ENCODE measurements at regions not wholly inside any gene's neighbourhood (a gene's known extent, or its start where the extent isn't known, plus 50 kb on each side); places are given as distances from the start of the nearest gene placed in this dataset.

DNA sequence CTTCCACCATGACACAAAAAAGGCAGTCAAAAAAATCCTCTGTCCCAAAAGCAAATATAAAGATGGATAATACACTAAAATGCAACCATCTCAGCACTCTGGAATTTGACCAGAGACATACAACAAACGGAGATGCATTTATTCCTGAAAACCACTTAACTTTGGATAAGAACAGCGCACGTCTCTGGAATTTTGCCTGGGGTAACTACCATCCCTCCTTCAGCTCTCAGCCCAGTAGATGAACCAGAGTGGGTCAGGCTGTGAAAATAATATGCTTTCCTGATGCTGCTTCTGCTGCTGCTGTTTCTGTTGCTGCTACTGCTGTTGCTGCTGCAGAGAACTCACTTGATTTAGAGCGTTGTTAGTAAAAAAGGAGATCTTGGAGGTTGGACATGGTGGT is 133.8 kb upstream of the ACVR2A start:
- no peaks in the 10 kb centered on the region for H3K36me3 ChIP-seq (ENCODE audit: control insufficient read depth, insufficient read depth, low read length)
- H3K27me3 ChIP-seq (ENCODE audit: control insufficient read depth, insufficient read depth, low read length) = no peaks in the 10 kb centered on the region
- FAIRE-seq (no peak), DNase-seq (ENCODE audit: low read depth) (no peak)
- TF ChIP-seq, protein P1, sequence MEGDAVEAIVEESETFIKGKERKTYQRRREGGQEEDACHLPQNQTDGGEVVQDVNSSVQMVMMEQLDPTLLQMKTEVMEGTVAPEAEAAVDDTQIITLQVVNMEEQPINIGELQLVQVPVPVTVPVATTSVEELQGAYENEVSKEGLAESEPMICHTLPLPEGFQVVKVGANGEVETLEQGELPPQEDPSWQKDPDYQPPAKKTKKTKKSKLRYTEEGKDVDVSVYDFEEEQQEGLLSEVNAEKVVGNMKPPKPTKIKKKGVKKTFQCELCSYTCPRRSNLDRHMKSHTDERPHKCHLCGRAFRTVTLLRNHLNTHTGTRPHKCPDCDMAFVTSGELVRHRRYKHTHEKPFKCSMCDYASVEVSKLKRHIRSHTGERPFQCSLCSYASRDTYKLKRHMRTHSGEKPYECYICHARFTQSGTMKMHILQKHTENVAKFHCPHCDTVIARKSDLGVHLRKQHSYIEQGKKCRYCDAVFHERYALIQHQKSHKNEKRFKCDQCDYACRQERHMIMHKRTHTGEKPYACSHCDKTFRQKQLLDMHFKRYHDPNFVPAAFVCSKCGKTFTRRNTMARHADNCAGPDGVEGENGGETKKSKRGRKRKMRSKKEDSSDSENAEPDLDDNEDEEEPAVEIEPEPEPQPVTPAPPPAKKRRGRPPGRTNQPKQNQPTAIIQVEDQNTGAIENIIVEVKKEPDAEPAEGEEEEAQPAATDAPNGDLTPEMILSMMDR (IDR thresholded peaks at IDR 0.05; ENCODE audit: insufficient read depth, low read length, severe bottlenecking) = no peak
- H3K4me3 ChIP-seq (ENCODE audit: low read depth, low read length) = no peak overlapping the region

DNA sequence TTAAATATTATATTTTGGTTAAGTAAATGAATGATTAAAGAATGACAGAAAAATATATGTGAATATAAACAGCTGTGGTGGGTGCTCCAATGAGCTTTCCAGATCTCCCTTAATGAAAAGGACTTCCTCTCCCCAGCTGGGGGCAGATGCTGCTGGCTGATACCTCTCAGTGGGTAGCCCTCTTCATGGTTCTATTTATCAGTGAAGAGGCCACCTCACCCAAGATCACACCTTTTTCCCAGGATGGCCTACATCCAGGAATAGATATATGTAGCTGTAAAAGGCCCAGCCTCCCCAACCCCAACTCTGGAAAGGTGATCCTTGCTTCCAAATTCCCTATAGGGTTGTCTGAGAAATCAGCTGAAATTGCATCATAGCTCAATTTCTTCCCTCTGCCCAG is 135.2 kb upstream of the ACVR2A start:
- Histone ChIP-seq H3K27me3 (ENCODE audit: control insufficient read depth, insufficient read depth, low read length) (no peaks in the 10 kb centered on the region), H3K4me3 (ENCODE audit: low read depth, low read length) (no peak overlapping the region), H3K36me3 (ENCODE audit: control insufficient read depth, insufficient read depth, low read length) (no peaks in the 10 kb centered on the region)
- TF ChIP-seq, protein P1 (IDR thresholded peaks at IDR 0.05; ENCODE audit: insufficient read depth, low read length, severe bottlenecking) = no peak
- DNase-seq (ENCODE audit: low read depth) (no peak), FAIRE-seq (no peak)

- no peak overlapping the region for H3K4me3 ChIP-seq (ENCODE audit: low read depth, low read length)
- FAIRE-seq (peak; percentile 90), DNase-seq (ENCODE audit: low read depth) (no peak)
- TF ChIP-seq, protein P1 (IDR thresholded peaks at IDR 0.05; ENCODE audit: insufficient read depth, low read length, severe bottlenecking) = no peak
- no peaks in the 10 kb centered on the region for H3K27me3 ChIP-seq (ENCODE audit: control insufficient read depth, insufficient read depth, low read length)
- H3K36me3 ChIP-seq (ENCODE audit: control insufficient read depth, insufficient read depth, low read length) = no peaks in the 10 kb centered on the region
These were observed 141.7 kb upstream of the ACVR2A start for GRCh38 chr2:147703171-147703570.

GRCh38 chr2:147698166-147698565 is 146.7 kb upstream of the ACVR2A start:
- FAIRE-seq = no peak
- Histone ChIP-seq H3K4me3 (ENCODE audit: low read depth, low read length) (no peak overlapping the region), H3K36me3 (ENCODE audit: control insufficient read depth, insufficient read depth, low read length) (no peaks in the 10 kb centered on the region), H3K27me3 (ENCODE audit: control insufficient read depth, insufficient read depth, low read length) (no peaks in the 10 kb centered on the region)
- DNase-seq (ENCODE audit: low read depth) = no peak
- TF ChIP-seq, protein P1 (IDR thresholded peaks at IDR 0.05; ENCODE audit: insufficient read depth, low read length, severe bottlenecking) = no peak

- no peaks in the 10 kb centered on the region for H3K36me3 ChIP-seq (ENCODE audit: control insufficient read depth, insufficient read depth, low read length)
- no peak overlapping the region for H3K4me3 ChIP-seq (ENCODE audit: low read depth, low read length)
- H3K27me3 ChIP-seq (ENCODE audit: control insufficient read depth, insufficient read depth, low read length) = no peaks in the 10 kb centered on the region
- FAIRE-seq (no peak), DNase-seq (ENCODE audit: low read depth) (peak; percentile 81)
- TF ChIP-seq, protein P1 (IDR thresholded peaks at IDR 0.05; ENCODE audit: insufficient read depth, low read length, severe bottlenecking) = no peak
These were observed 148.4 kb upstream of the ACVR2A start for GRCh38 chr2:147696426-147696825.

GRCh38 chr2:147689220-147689909 is 155.5 kb upstream of the ACVR2A start:
- Histone ChIP-seq H3K4me3 (ENCODE audit: low read depth, low read length) (no peak overlapping the region), H3K36me3 (ENCODE audit: control insufficient read depth, insufficient read depth, low read length) (no peaks in the 10 kb centered on the region), H3K27me3 (ENCODE audit: control insufficient read depth, insufficient read depth, low read length) (no peaks in the 10 kb centered on the region)
- TF ChIP-seq, protein P1 (IDR thresholded peaks at IDR 0.05; ENCODE audit: insufficient read depth, low read length, severe bottlenecking) = no peak
- FAIRE-seq (no peak), DNase-seq (ENCODE audit: low read depth) (peak; percentile 25)

Data from bronchial epithelial cell (primary cell).